K562 (cell line): ENCODE measurements at regions not wholly inside any gene's neighbourhood (a gene's known extent, or its start where the extent isn't known, plus 50 kb on each side); places are given as distances from the start of the nearest gene placed in this dataset.

Source experiments
- ATAC-seq: fragments of 200-7000 bp; cut with Tn5 transposase; 3 replicates; pipeline ENCODE4 v1.9.1; 2020; ENCODE audit warnings: moderate library complexity
- BruUV-seq: library from RNA; stranded (reverse); fragments of 400-500 nt; replicated peaks from 2 replicates; lab custom pipeline; 2021; lab: Mats Ljungman, UMichigan
- CTCF ChIA-PET: fragments of 300-600 bp; formaldehyde crosslinking; extraction: SDS; loops from one replicate; lab custom pipeline; 2021; ENCODE audit warnings: low intra/inter-chr PET ratio; lab: Yijun Ruan, JAX
- POLR2A ChIA-PET: fragments of 300-600, 350-650 bp; sonication (Branson Sonifier 250); formaldehyde crosslinking; extraction: SDS; loops from one replicate; lab custom pipeline; 2021; ENCODE audit warnings: antibody characterized with exemption, inconsistent platforms; lab: Yijun Ruan, JAX
- DNase-seq, 4 experiments: peaks; one replicate each; pipeline versions ENCODE4 v3.0.0 to v3.0.0-alpha.2; 2011 to 2018; ENCODE audit warnings: low spot score in 3 of 4, mixed read lengths in 3 of 4; ENCODE audit errors: extremely low read depth in 1 of 4
- FAIRE-seq: peaks from 2 replicates; lab custom pipeline; 2011; peaks lifted over from hg19 to GRCh38; lab: Jason Lieb, UNC
- H2AFZ ChIP-seq: 2 replicates; pipeline ENCODE4 v1.6.0; 2011; ENCODE audit warnings: low read depth, low read length, control low read depth, inconsistent platforms
- H3K27ac ChIP-seq: fragments of 200-600 bp; 3 replicates; pipeline ENCODE4 v1.8.0; 2011; ENCODE audit warnings: low read depth, mild to moderate bottlenecking, control low read depth, inconsistent platforms, low read length, moderate library complexity, mixed read lengths; ENCODE audit errors: extremely low read depth
- H3K27me3 ChIP-seq, 2 experiments: fragments of 300-600 bp in 1 of 2; 2 replicates in 1 of 2; 3 replicates in 1 of 2; pipeline versions ENCODE4 v1.6.0 to v1.8.0; 2011; ENCODE audit warnings: inconsistent platforms in 2 of 2, low read length in 2 of 2, mild to moderate bottlenecking in 1 of 2, mixed read lengths in 1 of 2, moderate library complexity in 1 of 2; ENCODE audit not compliant: control insufficient read depth in 2 of 2, insufficient read depth in 2 of 2
- H3K36me3 ChIP-seq: fragments of 300-600 bp; 3 replicates; pipeline ENCODE4 v1.8.0; 2011; ENCODE audit warnings: mild to moderate bottlenecking, low read length, inconsistent platforms; ENCODE audit not compliant: control insufficient read depth, insufficient read depth
- H3K4me1 ChIP-seq, 2 experiments: fragments of 200-600 bp in 1 of 2; replicated peaks in 1 of 2; 2 replicates in 1 of 2; 3 replicates in 1 of 2; pipeline versions ENCODE4 v1.5.1 to v1.8.0; 2011; ENCODE audit warnings: inconsistent platforms in 2 of 2, low read length in 2 of 2, mild to moderate bottlenecking in 1 of 2, mixed read lengths in 1 of 2, moderate library complexity in 1 of 2; ENCODE audit not compliant: control insufficient read depth in 2 of 2, insufficient read depth in 2 of 2
- H3K4me2 ChIP-seq: 2 replicates; pipeline ENCODE4 v1.6.1; 2011; ENCODE audit warnings: low read length, control low read depth, inconsistent platforms, mixed read lengths; ENCODE audit not compliant: insufficient read depth
- H3K4me3 ChIP-seq: fragments of 200-600 bp; sonication (generic), shearing (Covaris generic); 2 replicates; pipeline ENCODE4 v1.5.1; 2016; ENCODE audit warnings: control low read depth, inconsistent platforms
- H3K79me2 ChIP-seq: fragments of 200-600 bp; 3 replicates; pipeline ENCODE4 v1.8.0; 2011; ENCODE audit warnings: low read length, inconsistent platforms; ENCODE audit not compliant: control insufficient read depth, insufficient read depth
- H3K9ac ChIP-seq, 2 experiments: 2 replicates each; pipeline versions ENCODE4 v1.6.0 to v1.6.1; 2011; ENCODE audit warnings: low read depth in 2 of 2, low read length in 2 of 2, control low read depth in 1 of 2, inconsistent platforms in 1 of 2, mild to moderate bottlenecking in 1 of 2, mixed read lengths in 1 of 2; ENCODE audit not compliant: insufficient read depth in 1 of 2
- H3K9me1 ChIP-seq: one replicate; pipeline ENCODE4 v1.6.0; 2011; ENCODE audit warnings: inconsistent platforms, mild to moderate bottlenecking, low read length, moderate library complexity; ENCODE audit not compliant: control insufficient read depth, insufficient read depth
- H3K9me3 ChIP-seq: replicated peaks from 2 replicates; pipeline ENCODE4 v1.5.1; 2011; ENCODE audit warnings: low read depth, low read length, inconsistent platforms; ENCODE audit not compliant: control insufficient read depth, insufficient read depth
- H4K20me1 ChIP-seq: replicated peaks from 2 replicates; pipeline ENCODE4 v1.6.1; 2011; ENCODE audit warnings: low read length, inconsistent platforms, mixed read lengths; ENCODE audit not compliant: control insufficient read depth, insufficient read depth
- FOXP1 ChIP-seq: sonication (generic); formaldehyde crosslinking; IDR thresholded peaks from 2 replicates; pipeline ENCODE4 v1.8.0; 2022; ENCODE audit warnings: mild to moderate bottlenecking, missing genetic modification reagents
- HMGN3 ChIP-seq: IDR thresholded peaks from 2 replicates; pipeline ENCODE4 v1.6.1; 2011; ENCODE audit warnings: borderline replicate concordance, low read depth, mild to moderate bottlenecking, mixed read lengths, low read length; ENCODE audit not compliant: insufficient read length; ENCODE audit errors: extremely low read depth
- LEF1 ChIP-seq: fragments of 450-650 bp; IDR thresholded peaks from 2 replicates; pipeline ENCODE4 v1.6.1; 2016; ENCODE audit warnings: mild to moderate bottlenecking
- NR3C1 ChIP-seq: sonication (generic); formaldehyde crosslinking; IDR thresholded peaks from 2 replicates; pipeline ENCODE4 v1.8.1; 2022; ENCODE audit warnings: missing genetic modification reagents
- POU5F1 ChIP-seq: fragments of 150-350 bp; IDR thresholded peaks from 2 replicates; pipeline ENCODE4 v1.6.1; 2014; ENCODE audit warnings: borderline replicate concordance, low read length, low read depth, mild to moderate bottlenecking; ENCODE audit not compliant: partially characterized antibody
- PURB ChIP-seq: sonication (generic); formaldehyde crosslinking; IDR thresholded peaks from 2 replicates; pipeline ENCODE4 v1.9.0; 2021; ENCODE audit warnings: low read depth, mild to moderate bottlenecking, missing genetic modification reagents
- TFAM ChIP-seq: fragments of 250-450 bp; sonication (Bioruptor Pico); conservative IDR thresholded peaks from 2 replicates; pipeline ENCODE4 v1.5.0; 2021; ENCODE audit warnings: mild to moderate bottlenecking, moderate library complexity
- WGBS: fragments of 100-300 bp; shearing (Covaris generic); methylation state at CpG from one replicate; pipeline ENCODE4 v1.1.6; 2016; ENCODE audit warnings: low coverage, mixed read lengths; ENCODE audit not compliant: insufficient coverage; ENCODE audit errors: missing lambda C conversion rate; 5-methylcytosine and 5-hydroxymethylcytosine counted together
- in situ Hi-C: fragments of 300-500 bp; cut with MboI; formaldehyde crosslinking; loops from 4 replicates; pipeline ENCODE4 v1.15.0; 2018; ENCODE audit warnings: inconsistent platforms, mixed read lengths
- intact Hi-C: fragments of 100-400 bp; cut with micrococcal nuclease; formaldehyde crosslinking; loops from 2 replicates; pipeline ENCODE4 v1.14.2; 2022
- TF ChIP-seq, protein P1 (sequence below): fragments of 250-450 bp; sonication (Bioruptor Pico); IDR thresholded peaks from 2 replicates; pipeline ENCODE4 v1.6.1; 2021; ENCODE audit warnings: mild to moderate bottlenecking
- TF ChIP-seq, protein P2 (sequence below): sonication (generic); formaldehyde crosslinking; IDR thresholded peaks from 2 replicates; pipeline ENCODE4 v1.8.1; 2023; ENCODE audit warnings: missing genetic modification reagents, mild to moderate bottlenecking, borderline replicate concordance

DNA sequence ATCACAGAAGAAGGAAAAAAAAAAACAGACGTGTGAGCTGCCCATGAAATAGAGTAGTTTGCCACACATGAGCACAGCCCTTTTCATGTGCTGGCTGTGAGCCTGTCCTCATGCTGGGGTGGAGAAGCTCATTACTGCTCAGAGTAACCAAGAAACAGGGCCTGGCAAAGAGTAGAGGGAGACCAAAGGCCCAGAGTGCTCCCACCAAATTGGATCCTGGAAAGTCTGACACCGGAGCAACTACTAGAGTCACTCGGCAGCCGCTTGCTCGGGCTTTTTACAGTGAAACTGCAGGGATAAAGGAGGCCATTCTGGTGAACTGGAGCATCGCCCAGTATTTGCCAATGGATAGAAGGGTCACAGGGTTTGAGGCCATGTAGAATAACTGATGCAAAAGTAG lies 64.4 kb upstream of the BARHL2 start:
- H2AFZ ChIP-seq = 0 out of 2 replicates have a peak overlapping the region, but pooled peaks have one; percentile 36
- no peak overlapping the region for H3K4me3 ChIP-seq
- ChIA-PET CTCF (no interaction called here), POLR2A (interaction anchor here (0.6 kb wide), 1 partner anchor 59 kb away, joined by 4 read pairs; no protein-coding TSS in a partner anchor)
- no peaks in the 10 kb centered on the region for H3K36me3 ChIP-seq
- no peak overlapping the region for H3K4me2 ChIP-seq
- H3K9ac ChIP-seq = no peak overlapping the region
- intact Hi-C loops = no loop called here
- H3K9me3 ChIP-seq = no peaks in the 10 kb centered on the region
- no TSS peak for BruUV-seq
- no peak for DNase-seq
- H3K79me2 ChIP-seq = no peaks in the 10 kb centered on the region
- no peak for FAIRE-seq
- no peak for TF ChIP-seq LEF1
- TF ChIP-seq PURB (CRISPR knock-in tag) = no peak
- no peak for TF ChIP-seq HMGN3
- TF ChIP-seq POU5F1 = no peak
- TF ChIP-seq FOXP1 (CRISPR knock-in tag) = no peak
- TF ChIP-seq, protein P1, sequence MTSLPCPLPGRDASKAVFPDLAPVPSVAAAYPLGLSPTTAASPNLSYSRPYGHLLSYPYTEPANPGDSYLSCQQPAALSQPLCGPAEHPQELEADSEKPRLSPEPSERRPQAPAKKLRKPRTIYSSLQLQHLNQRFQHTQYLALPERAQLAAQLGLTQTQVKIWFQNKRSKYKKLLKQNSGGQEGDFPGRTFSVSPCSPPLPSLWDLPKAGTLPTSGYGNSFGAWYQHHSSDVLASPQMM (CRISPR knock-in tag) = no peak
- TF ChIP-seq NR3C1 (CRISPR knock-in tag) = no peak
- TF ChIP-seq, protein P2, sequence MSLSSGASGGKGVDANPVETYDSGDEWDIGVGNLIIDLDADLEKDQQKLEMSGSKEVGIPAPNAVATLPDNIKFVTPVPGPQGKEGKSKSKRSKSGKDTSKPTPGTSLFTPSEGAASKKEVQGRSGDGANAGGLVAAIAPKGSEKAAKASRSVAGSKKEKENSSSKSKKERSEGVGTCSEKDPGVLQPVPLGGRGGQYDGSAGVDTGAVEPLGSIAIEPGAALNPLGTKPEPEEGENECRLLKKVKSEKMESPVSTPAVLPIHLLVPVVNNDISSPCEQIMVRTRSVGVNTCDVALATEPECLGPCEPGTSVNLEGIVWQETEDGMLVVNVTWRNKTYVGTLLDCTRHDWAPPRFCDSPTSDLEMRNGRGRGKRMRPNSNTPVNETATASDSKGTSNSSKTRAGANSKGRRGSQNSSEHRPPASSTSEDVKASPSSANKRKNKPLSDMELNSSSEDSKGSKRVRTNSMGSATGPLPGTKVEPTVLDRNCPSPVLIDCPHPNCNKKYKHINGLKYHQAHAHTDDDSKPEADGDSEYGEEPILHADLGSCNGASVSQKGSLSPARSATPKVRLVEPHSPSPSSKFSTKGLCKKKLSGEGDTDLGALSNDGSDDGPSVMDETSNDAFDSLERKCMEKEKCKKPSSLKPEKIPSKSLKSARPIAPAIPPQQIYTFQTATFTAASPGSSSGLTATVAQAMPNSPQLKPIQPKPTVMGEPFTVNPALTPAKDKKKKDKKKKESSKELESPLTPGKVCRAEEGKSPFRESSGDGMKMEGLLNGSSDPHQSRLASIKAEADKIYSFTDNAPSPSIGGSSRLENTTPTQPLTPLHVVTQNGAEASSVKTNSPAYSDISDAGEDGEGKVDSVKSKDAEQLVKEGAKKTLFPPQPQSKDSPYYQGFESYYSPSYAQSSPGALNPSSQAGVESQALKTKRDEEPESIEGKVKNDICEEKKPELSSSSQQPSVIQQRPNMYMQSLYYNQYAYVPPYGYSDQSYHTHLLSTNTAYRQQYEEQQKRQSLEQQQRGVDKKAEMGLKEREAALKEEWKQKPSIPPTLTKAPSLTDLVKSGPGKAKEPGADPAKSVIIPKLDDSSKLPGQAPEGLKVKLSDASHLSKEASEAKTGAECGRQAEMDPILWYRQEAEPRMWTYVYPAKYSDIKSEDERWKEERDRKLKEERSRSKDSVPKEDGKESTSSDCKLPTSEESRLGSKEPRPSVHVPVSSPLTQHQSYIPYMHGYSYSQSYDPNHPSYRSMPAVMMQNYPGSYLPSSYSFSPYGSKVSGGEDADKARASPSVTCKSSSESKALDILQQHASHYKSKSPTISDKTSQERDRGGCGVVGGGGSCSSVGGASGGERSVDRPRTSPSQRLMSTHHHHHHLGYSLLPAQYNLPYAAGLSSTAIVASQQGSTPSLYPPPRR (CRISPR knock-in tag) = no peak
- TF ChIP-seq TFAM (CRISPR knock-in tag) = no peak
- H3K4me1 ChIP-seq = no peaks in the 10 kb centered on the region
- in situ Hi-C loops = no loop called here
- no peak for ATAC-seq
- no peak overlapping the region for H3K27ac ChIP-seq
- no peaks in the 10 kb centered on the region for H4K20me1 ChIP-seq
- WGBS = 29% methylated on average over 6 of the region's 6 CpGs
- H3K9me1 ChIP-seq = no peaks in the 10 kb centered on the region
- no peaks in the 10 kb centered on the region for H3K27me3 ChIP-seq
